ENCODE measurements at regions not wholly inside any gene's neighbourhood (a gene's known extent, or its start where the extent isn't known, plus 50 kb on each side); places are given as distances from the start of the nearest gene placed in this dataset.
A peak's percentile ranks its signal among the peaks of the same experiment; 100 is the strongest.

- Histone ChIP-seq H3K27ac (no peak overlapping the region), H3K27me3 (peaks cover 4% of the 10 kb centered on the region), H3K4me1 (ENCODE audit: low read depth) (peaks cover 3% of the 10 kb centered on the region), H3K9me3 (ENCODE audit: low read depth) (no peaks in the 10 kb centered on the region), H3K36me3 (no peaks in the 10 kb centered on the region), H3K4me3 (no peak overlapping the region)
- peak in 1 of 2 donors; percentile 15 for DNase-seq (ENCODE audit: low read depth in 1 of 2, low spot score in 1 of 2)
- TF ChIP-seq CTCF (IDR thresholded peaks at IDR 0.05; ENCODE audit: low read depth, low read length): no peak
Observed at GRCh38 chr7:41792120-41792519, 89.2 kb upstream of the INHBA start.

- Histone ChIP-seq H3K9me3 (ENCODE audit: low read depth) (no peaks in the 10 kb centered on the region), H3K27me3 (peaks cover 7% of the 10 kb centered on the region), H3K27ac (no peak overlapping the region), H3K4me3 (no peak overlapping the region), H3K4me1 (ENCODE audit: low read depth) (peaks cover 24% of the 10 kb centered on the region), H3K36me3 (no peaks in the 10 kb centered on the region)
- DNase-seq (ENCODE audit: low read depth in 1 of 2, low spot score in 1 of 2): no peak
- no peak for TF ChIP-seq CTCF (IDR thresholded peaks at IDR 0.05; ENCODE audit: low read depth, low read length)
Observed at GRCh38 chr7:41788556-41788955, 85.7 kb upstream of the INHBA start.

- Histone ChIP-seq H3K36me3 (no peaks in the 10 kb centered on the region), H3K4me3 (no peak overlapping the region), H3K27me3 (peaks cover 10% of the 10 kb centered on the region), H3K4me1 (ENCODE audit: low read depth) (peaks cover 24% of the 10 kb centered on the region), H3K27ac (no peak overlapping the region), H3K9me3 (ENCODE audit: low read depth) (no peaks in the 10 kb centered on the region)
- no peak for TF ChIP-seq CTCF (IDR thresholded peaks at IDR 0.05; ENCODE audit: low read depth, low read length)
- DNase-seq (ENCODE audit: low read depth in 1 of 2, low spot score in 1 of 2): no peak
Observed at GRCh38 chr7:41787651-41788350, 84.9 kb upstream of the INHBA start.

GRCh38 chr7:41786944-41787343 is 84.1 kb upstream of the INHBA start:
- H3K27ac ChIP-seq: peak overlapping the region; percentile 20
- peaks cover 10% of the 10 kb centered on the region for H3K27me3 ChIP-seq
- peak in 1 of 2 donors; percentile 77 for DNase-seq (ENCODE audit: low read depth in 1 of 2, low spot score in 1 of 2)
- no peaks in the 10 kb centered on the region for H3K36me3 ChIP-seq
- TF ChIP-seq CTCF (IDR thresholded peaks at IDR 0.05; ENCODE audit: low read depth, low read length): no peak
- H3K4me3 ChIP-seq: no peak overlapping the region
- H3K9me3 ChIP-seq (ENCODE audit: low read depth): no peaks in the 10 kb centered on the region
- peaks cover 24% of the 10 kb centered on the region for H3K4me1 ChIP-seq (ENCODE audit: low read depth)

GRCh38 chr7:41786404-41786803 is 83.5 kb upstream of the INHBA start:
- H3K27ac ChIP-seq: peak overlapping the region; percentile 20
- no peak for TF ChIP-seq CTCF (IDR thresholded peaks at IDR 0.05; ENCODE audit: low read depth, low read length)

More at GRCh38 chr7:41786404-41786803, 83.5 kb upstream of the INHBA start:
- Histone ChIP-seq H3K36me3 (no peaks in the 10 kb centered on the region), H3K9me3 (ENCODE audit: low read depth) (no peaks in the 10 kb centered on the region), H3K4me3 (no peak overlapping the region), H3K4me1 (ENCODE audit: low read depth) (peaks cover 24% of the 10 kb centered on the region), H3K27me3 (peaks cover 10% of the 10 kb centered on the region)
- no peak for DNase-seq (ENCODE audit: low read depth in 1 of 2, low spot score in 1 of 2)

Data from cardiac muscle cell (in vitro differentiated cells and primary cell).